Breast epithelium (tissue), 3 donors: ENCODE measurements at regions not wholly inside any gene's neighbourhood (a gene's known extent, or its start where the extent isn't known, plus 50 kb on each side); places are given as distances from the start of the nearest gene placed in this dataset.

ENCODE experiments used
- CTCF ChIP-seq, 3 donors: fragments of 450-650 bp; IDR thresholded peaks; one replicate each; pipeline ENCODE4 v1.5.1; 2016 to 2017; ENCODE audit warnings: antibody characterized with exemption in 3 of 3, mild to moderate bottlenecking in 3 of 3, moderate library complexity in 3 of 3
- POLR2AphosphoS5 ChIP-seq, 3 donors: sonication (generic); formaldehyde crosslinking; IDR thresholded peaks; one replicate each; pipeline ENCODE4 v1.6.1; 2017; ENCODE audit warnings: antibody characterized with exemption in 3 of 3

GRCh38 chr1:163258181-163258580 lies 55.5 kb upstream of the RGS5 start:
- TF ChIP-seq CTCF (IDR thresholded peaks at IDR 0.05) (no peak), POLR2AphosphoS5 (IDR thresholded peaks at IDR 0.05) (no peak)
